ENCODE measurements at regions not wholly inside any gene's neighbourhood (a gene's known extent, or its start where the extent isn't known, plus 50 kb on each side); places are given as distances from the start of the nearest gene placed in this dataset.

DNA sequence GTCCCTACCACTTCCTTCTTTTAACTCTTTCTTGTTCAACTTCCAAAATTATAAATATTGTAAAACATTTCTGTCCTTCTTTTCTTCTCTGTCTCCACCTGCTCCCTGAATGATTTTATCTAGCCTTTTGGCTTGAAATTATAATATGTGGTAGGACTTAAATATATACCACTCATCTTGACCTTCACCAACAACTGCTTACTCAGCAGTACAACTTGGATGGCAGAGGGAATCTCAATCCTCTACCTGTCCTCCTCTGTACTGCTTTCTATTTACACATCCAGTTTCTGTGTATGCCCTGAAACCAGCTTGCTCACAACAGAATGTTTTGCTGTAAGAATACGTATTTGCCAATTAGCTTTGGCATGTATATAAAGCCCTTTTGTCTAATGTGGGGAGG lies 1392.5 kb downstream of the EPHA7 start:
- ChIA-PET CTCF (no interaction called here), POLR2A (ENCODE audit: low non-redundant PET) (no interaction called here)
- Histone ChIP-seq H3K36me3 (ENCODE audit: insufficient read depth, low read length, poor library complexity, severe bottlenecking) (no peaks in the 10 kb centered on the region), H3K27me3 (replicated peaks; ENCODE audit: insufficient read depth, low read depth, low read length, poor library complexity) (no peaks in the 10 kb centered on the region), H3K4me3 (ENCODE audit: low read depth, low read length, poor library complexity, severe bottlenecking) (no peak overlapping the region), H3K4me1 (ENCODE audit: insufficient read depth, low read length, poor library complexity, severe bottlenecking) (no peaks in the 10 kb centered on the region), H3K9me3 (ENCODE audit: low read depth, low read length, poor library complexity, severe bottlenecking) (no peaks in the 10 kb centered on the region), H3K27ac (ENCODE audit: low read depth, low read length, poor library complexity, severe bottlenecking) (no peak overlapping the region)
- TF ChIP-seq, protein P1, sequence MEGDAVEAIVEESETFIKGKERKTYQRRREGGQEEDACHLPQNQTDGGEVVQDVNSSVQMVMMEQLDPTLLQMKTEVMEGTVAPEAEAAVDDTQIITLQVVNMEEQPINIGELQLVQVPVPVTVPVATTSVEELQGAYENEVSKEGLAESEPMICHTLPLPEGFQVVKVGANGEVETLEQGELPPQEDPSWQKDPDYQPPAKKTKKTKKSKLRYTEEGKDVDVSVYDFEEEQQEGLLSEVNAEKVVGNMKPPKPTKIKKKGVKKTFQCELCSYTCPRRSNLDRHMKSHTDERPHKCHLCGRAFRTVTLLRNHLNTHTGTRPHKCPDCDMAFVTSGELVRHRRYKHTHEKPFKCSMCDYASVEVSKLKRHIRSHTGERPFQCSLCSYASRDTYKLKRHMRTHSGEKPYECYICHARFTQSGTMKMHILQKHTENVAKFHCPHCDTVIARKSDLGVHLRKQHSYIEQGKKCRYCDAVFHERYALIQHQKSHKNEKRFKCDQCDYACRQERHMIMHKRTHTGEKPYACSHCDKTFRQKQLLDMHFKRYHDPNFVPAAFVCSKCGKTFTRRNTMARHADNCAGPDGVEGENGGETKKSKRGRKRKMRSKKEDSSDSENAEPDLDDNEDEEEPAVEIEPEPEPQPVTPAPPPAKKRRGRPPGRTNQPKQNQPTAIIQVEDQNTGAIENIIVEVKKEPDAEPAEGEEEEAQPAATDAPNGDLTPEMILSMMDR (conservative IDR thresholded peaks at IDR 0.05; ENCODE audit: low read depth, low read length): no peak
- no peak for TF ChIP-seq EZH2 (IDR thresholded peaks at IDR 0.05; ENCODE audit: borderline replicate concordance, low read depth, low read length, poor library complexity, severe bottlenecking)
- no peak for DNase-seq (ENCODE audit: low spot score)
- intact Hi-C loops (cut with micrococcal nuclease; ENCODE audit: unreplicated experiment): no loop called here
- BruUV-seq (replicated peaks): no TSS peak

DNA sequence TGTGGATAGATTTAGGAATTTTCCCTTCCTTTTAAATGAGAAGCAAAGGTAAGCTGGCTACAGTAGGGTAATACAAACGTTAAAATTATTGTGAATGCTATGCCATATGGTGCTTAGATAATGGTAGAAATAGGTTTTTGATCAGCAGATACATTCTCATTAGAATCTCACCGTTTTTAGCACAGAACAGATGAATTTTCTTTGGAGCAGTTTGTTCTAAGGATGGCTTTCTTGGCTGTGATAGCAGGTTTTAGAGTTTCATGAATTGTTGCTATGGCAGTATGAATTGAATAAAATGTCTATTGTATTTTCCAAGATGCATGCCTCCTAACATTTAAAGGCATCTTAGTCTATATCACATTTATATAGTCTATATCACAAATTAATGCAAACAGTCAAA lies 1394.5 kb downstream of the EPHA7 start:
- no peak overlapping the region for H3K4me3 ChIP-seq (ENCODE audit: low read depth, low read length, poor library complexity, severe bottlenecking)
- intact Hi-C loops (cut with micrococcal nuclease; ENCODE audit: unreplicated experiment): no loop called here
- TF ChIP-seq EZH2 (IDR thresholded peaks at IDR 0.05; ENCODE audit: borderline replicate concordance, low read depth, low read length, poor library complexity, severe bottlenecking): no peak
- TF ChIP-seq, protein P1 (conservative IDR thresholded peaks at IDR 0.05; ENCODE audit: low read depth, low read length): no peak
- DNase-seq (ENCODE audit: low spot score): no peak
- no peak overlapping the region for H3K27ac ChIP-seq (ENCODE audit: low read depth, low read length, poor library complexity, severe bottlenecking)
- no TSS peak for BruUV-seq (replicated peaks)
- H3K4me1 ChIP-seq (ENCODE audit: insufficient read depth, low read length, poor library complexity, severe bottlenecking): no peaks in the 10 kb centered on the region
- POLR2A ChIA-PET (ENCODE audit: low non-redundant PET): no interaction called here
- H3K36me3 ChIP-seq (ENCODE audit: insufficient read depth, low read length, poor library complexity, severe bottlenecking): no peaks in the 10 kb centered on the region
- CTCF ChIA-PET: no interaction called here
- no peaks in the 10 kb centered on the region for H3K27me3 ChIP-seq (replicated peaks; ENCODE audit: insufficient read depth, low read depth, low read length, poor library complexity)
- no peaks in the 10 kb centered on the region for H3K9me3 ChIP-seq (ENCODE audit: low read depth, low read length, poor library complexity, severe bottlenecking)

DNA sequence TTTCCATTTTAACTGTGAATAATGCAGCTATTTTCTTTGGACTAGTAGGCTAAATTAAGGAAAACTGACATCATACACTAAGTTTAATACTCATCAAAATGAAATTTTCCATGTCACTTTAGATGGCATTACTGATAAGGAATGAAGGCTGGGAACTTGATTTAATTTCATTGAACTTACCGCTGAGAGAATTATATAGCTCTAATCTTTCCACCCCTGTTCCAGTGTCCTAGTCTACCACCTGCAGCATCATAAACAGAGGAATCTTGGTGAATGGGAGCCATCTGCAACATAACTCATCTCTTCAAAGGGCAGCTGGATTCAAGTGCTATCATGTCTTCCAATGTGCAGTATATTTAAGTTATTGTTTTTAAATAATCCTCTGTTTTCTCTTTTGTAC lies 1395.2 kb downstream of the EPHA7 start:
- POLR2A ChIA-PET (ENCODE audit: low non-redundant PET): no interaction called here
- BruUV-seq (replicated peaks): no TSS peak

More for the DNA sequence above, 1395.2 kb downstream of the EPHA7 start:
- no peaks in the 10 kb centered on the region for H3K9me3 ChIP-seq (ENCODE audit: low read depth, low read length, poor library complexity, severe bottlenecking)
- CTCF ChIA-PET: no interaction called here
- DNase-seq (ENCODE audit: low spot score): no peak
- no peak overlapping the region for H3K27ac ChIP-seq (ENCODE audit: low read depth, low read length, poor library complexity, severe bottlenecking)
- no peaks in the 10 kb centered on the region for H3K4me1 ChIP-seq (ENCODE audit: insufficient read depth, low read length, poor library complexity, severe bottlenecking)
- H3K27me3 ChIP-seq (replicated peaks; ENCODE audit: insufficient read depth, low read depth, low read length, poor library complexity): no peaks in the 10 kb centered on the region
- intact Hi-C loops (cut with micrococcal nuclease; ENCODE audit: unreplicated experiment): no loop called here
- TF ChIP-seq, protein P1 (conservative IDR thresholded peaks at IDR 0.05; ENCODE audit: low read depth, low read length): no peak
- TF ChIP-seq EZH2 (IDR thresholded peaks at IDR 0.05; ENCODE audit: borderline replicate concordance, low read depth, low read length, poor library complexity, severe bottlenecking): no peak
- no peaks in the 10 kb centered on the region for H3K36me3 ChIP-seq (ENCODE audit: insufficient read depth, low read length, poor library complexity, severe bottlenecking)
- no peak overlapping the region for H3K4me3 ChIP-seq (ENCODE audit: low read depth, low read length, poor library complexity, severe bottlenecking)

Measured in A673 (cell line).